ENCODE measurements at regions not wholly inside any gene's neighbourhood (a gene's known extent, or its start where the extent isn't known, plus 50 kb on each side); places are given as distances from the start of the nearest gene placed in this dataset.

DNA sequence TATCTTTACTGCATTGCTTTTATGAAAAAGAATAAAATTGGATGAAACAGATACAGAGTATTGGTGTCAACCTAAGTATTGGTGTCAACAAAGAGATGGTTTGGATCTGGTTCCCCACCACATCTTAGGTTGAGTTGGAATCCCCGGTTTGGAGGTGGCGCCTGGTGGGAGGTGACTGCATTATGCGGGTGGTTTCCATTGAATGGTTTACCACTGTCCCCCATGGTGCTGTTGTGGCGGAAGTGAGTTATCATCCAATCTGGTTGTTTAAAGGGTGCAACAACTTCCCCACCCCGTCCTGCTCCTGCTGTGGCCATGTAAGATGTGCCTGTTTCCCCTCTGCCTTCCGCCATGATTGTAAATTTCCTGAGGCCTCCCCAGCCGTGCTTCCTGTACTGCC, 52.8 kb upstream of the CD99 start:
- TF ChIP-seq POLR2A (IDR thresholded peaks at IDR 0.05) (no peak), POLR2AphosphoS5 (IDR thresholded peaks at IDR 0.05) (no peak)
- TF ChIP-seq, protein P1, sequence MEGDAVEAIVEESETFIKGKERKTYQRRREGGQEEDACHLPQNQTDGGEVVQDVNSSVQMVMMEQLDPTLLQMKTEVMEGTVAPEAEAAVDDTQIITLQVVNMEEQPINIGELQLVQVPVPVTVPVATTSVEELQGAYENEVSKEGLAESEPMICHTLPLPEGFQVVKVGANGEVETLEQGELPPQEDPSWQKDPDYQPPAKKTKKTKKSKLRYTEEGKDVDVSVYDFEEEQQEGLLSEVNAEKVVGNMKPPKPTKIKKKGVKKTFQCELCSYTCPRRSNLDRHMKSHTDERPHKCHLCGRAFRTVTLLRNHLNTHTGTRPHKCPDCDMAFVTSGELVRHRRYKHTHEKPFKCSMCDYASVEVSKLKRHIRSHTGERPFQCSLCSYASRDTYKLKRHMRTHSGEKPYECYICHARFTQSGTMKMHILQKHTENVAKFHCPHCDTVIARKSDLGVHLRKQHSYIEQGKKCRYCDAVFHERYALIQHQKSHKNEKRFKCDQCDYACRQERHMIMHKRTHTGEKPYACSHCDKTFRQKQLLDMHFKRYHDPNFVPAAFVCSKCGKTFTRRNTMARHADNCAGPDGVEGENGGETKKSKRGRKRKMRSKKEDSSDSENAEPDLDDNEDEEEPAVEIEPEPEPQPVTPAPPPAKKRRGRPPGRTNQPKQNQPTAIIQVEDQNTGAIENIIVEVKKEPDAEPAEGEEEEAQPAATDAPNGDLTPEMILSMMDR (IDR thresholded peaks at IDR 0.05 in 8 of 11, conservative IDR thresholded peaks at IDR 0.05 in 3 of 11): no peak
